Keratinocyte (primary cell): ENCODE measurements at regions not wholly inside any gene's neighbourhood (a gene's known extent, or its start where the extent isn't known, plus 50 kb on each side); places are given as distances from the start of the nearest gene placed in this dataset.

Source experiments
- EZH2 ChIP-seq: IDR thresholded peaks from one replicate; pipeline ENCODE4 v1.6.1; 2012; ENCODE audit warnings: inconsistent platforms, mild to moderate bottlenecking, low read length, moderate library complexity
- TF ChIP-seq, protein P1 (sequence below), 3 experiments: IDR thresholded peaks in 1 of 3; conservative IDR thresholded peaks in 1 of 3; optimal IDR thresholded peaks in 1 of 3; 2 replicates in 2 of 3; 3 replicates in 1 of 3; pipeline versions ENCODE3 to v1.5.1; 2011; ENCODE audit warnings: low read length in 3 of 3, mild to moderate bottlenecking in 3 of 3, moderate library complexity in 2 of 3, control low read depth in 1 of 3, inconsistent platforms in 1 of 3; ENCODE audit not compliant: insufficient read depth in 2 of 3; ENCODE audit errors: extremely low read depth in 1 of 3

GRCh38 chr5:92777421-92777820, 803.6 kb downstream of the NR2F1-AS1 start:
- TF ChIP-seq EZH2: no peak
- TF ChIP-seq, protein P1, sequence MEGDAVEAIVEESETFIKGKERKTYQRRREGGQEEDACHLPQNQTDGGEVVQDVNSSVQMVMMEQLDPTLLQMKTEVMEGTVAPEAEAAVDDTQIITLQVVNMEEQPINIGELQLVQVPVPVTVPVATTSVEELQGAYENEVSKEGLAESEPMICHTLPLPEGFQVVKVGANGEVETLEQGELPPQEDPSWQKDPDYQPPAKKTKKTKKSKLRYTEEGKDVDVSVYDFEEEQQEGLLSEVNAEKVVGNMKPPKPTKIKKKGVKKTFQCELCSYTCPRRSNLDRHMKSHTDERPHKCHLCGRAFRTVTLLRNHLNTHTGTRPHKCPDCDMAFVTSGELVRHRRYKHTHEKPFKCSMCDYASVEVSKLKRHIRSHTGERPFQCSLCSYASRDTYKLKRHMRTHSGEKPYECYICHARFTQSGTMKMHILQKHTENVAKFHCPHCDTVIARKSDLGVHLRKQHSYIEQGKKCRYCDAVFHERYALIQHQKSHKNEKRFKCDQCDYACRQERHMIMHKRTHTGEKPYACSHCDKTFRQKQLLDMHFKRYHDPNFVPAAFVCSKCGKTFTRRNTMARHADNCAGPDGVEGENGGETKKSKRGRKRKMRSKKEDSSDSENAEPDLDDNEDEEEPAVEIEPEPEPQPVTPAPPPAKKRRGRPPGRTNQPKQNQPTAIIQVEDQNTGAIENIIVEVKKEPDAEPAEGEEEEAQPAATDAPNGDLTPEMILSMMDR (optimal IDR thresholded peaks at IDR 0.05 in 1 of 3, IDR thresholded peaks at IDR 0.05 in 1 of 3, conservative IDR thresholded peaks at IDR 0.05 in 1 of 3; ENCODE audit: extremely low read depth in 1 of 3, insufficient read depth in 2 of 3, low read length in 3 of 3): no peak
